GM21723 (cell line): ENCODE measurements at regions not wholly inside any gene's neighbourhood (a gene's known extent, or its start where the extent isn't known, plus 50 kb on each side); places are given as distances from the start of the nearest gene placed in this dataset.

Source experiments
- ATAC-seq: cut with Tn5 transposase; IDR thresholded peaks from one replicate; pipeline ENCODE4 v1.9.1; 2021; ENCODE audit warnings: mild to moderate bottlenecking, moderate library complexity; ENCODE audit not compliant: unreplicated experiment

- ATAC-seq = no peak
Observed at GRCh38 chr1:69404486-69404885, 163.2 kb upstream of the LRRC7 start.

- ATAC-seq = no peak
Observed at GRCh38 chr1:69406244-69406643, 161.5 kb upstream of the LRRC7 start.

- ATAC-seq = no peak
Observed at GRCh38 chr1:69409731-69410456, 157.8 kb upstream of the LRRC7 start.

- no peak for ATAC-seq
Observed at GRCh38 chr1:69410457-69410850, 157.3 kb upstream of the LRRC7 start.

- ATAC-seq = no peak
Observed at GRCh38 chr1:69410893-69411292, 156.8 kb upstream of the LRRC7 start.

GRCh38 chr1:69411617-69412016 lies 156.1 kb upstream of the LRRC7 start:
- no peak for ATAC-seq

GRCh38 chr1:69413129-69413528 lies 154.6 kb upstream of the LRRC7 start:
- no peak for ATAC-seq

- ATAC-seq = no peak
Observed at GRCh38 chr1:69414574-69414973, 153.1 kb upstream of the LRRC7 start.

GRCh38 chr1:69421286-69421685 lies 146.4 kb upstream of the LRRC7 start:
- ATAC-seq = no peak

- ATAC-seq = no peak
Observed at GRCh38 chr1:69425871-69426270, 141.9 kb upstream of the LRRC7 start.

- no peak for ATAC-seq
Observed at GRCh38 chr1:69426401-69426800, 141.3 kb upstream of the LRRC7 start.

GRCh38 chr1:69433073-69433472 lies 134.6 kb upstream of the LRRC7 start:
- ATAC-seq = no peak

GRCh38 chr1:69436151-69436550 lies 131.6 kb upstream of the LRRC7 start:
- no peak for ATAC-seq

- no peak for ATAC-seq
Observed at GRCh38 chr1:69438056-69438795, 129.5 kb upstream of the LRRC7 start.

- no peak for ATAC-seq
Observed at GRCh38 chr1:69441496-69441895, 126.2 kb upstream of the LRRC7 start.

- no peak for ATAC-seq
Observed at GRCh38 chr1:69451196-69451595, 116.5 kb upstream of the LRRC7 start.

- no peak for ATAC-seq
Observed at GRCh38 chr1:69455718-69456117, 112.0 kb upstream of the LRRC7 start.

GRCh38 chr1:69459244-69459643 lies 108.5 kb upstream of the LRRC7 start:
- no peak for ATAC-seq

- ATAC-seq = no peak
Observed at GRCh38 chr1:69475021-69475420, 92.7 kb upstream of the LRRC7 start.

- ATAC-seq = no peak
Observed at GRCh38 chr1:69479734-69480133, 88.0 kb upstream of the LRRC7 start.

- ATAC-seq = no peak
Observed at GRCh38 chr1:69483246-69483645, 84.5 kb upstream of the LRRC7 start.

GRCh38 chr1:69485616-69486015 lies 82.1 kb upstream of the LRRC7 start:
- ATAC-seq = no peak

- no peak for ATAC-seq
Observed at GRCh38 chr1:69491416-69491815, 76.3 kb upstream of the LRRC7 start.
